CD14-positive monocyte (primary cell): ENCODE measurements at regions not wholly inside any gene's neighbourhood (a gene's known extent, or its start where the extent isn't known, plus 50 kb on each side); places are given as distances from the start of the nearest gene placed in this dataset.

Experiments
- DNase-seq, 3 donors: peaks; one replicate each; pipeline ENCODE4 v3.0.0-alpha.2; 2011 to 2022
- H2AFZ ChIP-seq: 2 replicates; pipeline ENCODE4 v1.6.0; 2012; ENCODE audit warnings: mild to moderate bottlenecking, low read depth, low read length, inconsistent platforms; ENCODE audit not compliant: insufficient read depth, poor library complexity, severe bottlenecking
- H3K27ac ChIP-seq, 2 donors: 1 replicate in 1 of 2; 2 replicates in 1 of 2; pipeline ENCODE4 v1.5.1; 2012 to 2013; ENCODE audit warnings: low read length in 2 of 2, control low read depth in 1 of 2, inconsistent platforms in 1 of 2, low read depth in 1 of 2, mild to moderate bottlenecking in 1 of 2
- H3K27me3 ChIP-seq, 2 donors: one replicate each; pipeline versions ENCODE4 v1.6.0 to v1.6.1; 2011 to 2013; ENCODE audit warnings: low read length in 2 of 2; ENCODE audit not compliant: control insufficient read depth in 2 of 2, insufficient read depth in 2 of 2
- H3K36me3 ChIP-seq, 2 donors: replicated peaks in 1 of 2; 1 replicate in 1 of 2; 2 replicates in 1 of 2; pipeline versions ENCODE4 v1.5.1 to v1.6.1; 2012 to 2013; ENCODE audit warnings: low read length in 2 of 2, control low read depth in 1 of 2, inconsistent platforms in 1 of 2, mild to moderate bottlenecking in 1 of 2; ENCODE audit not compliant: insufficient read depth in 2 of 2, control insufficient read depth in 1 of 2
- H3K4me1 ChIP-seq, 2 donors: 1 replicate in 1 of 2; 2 replicates in 1 of 2; pipeline versions ENCODE4 v1.5.1 to v1.6.1; 2012 to 2013; ENCODE audit warnings: low read length in 2 of 2, control low read depth in 1 of 2, inconsistent platforms in 1 of 2, mild to moderate bottlenecking in 1 of 2, moderate library complexity in 1 of 2; ENCODE audit not compliant: insufficient read depth in 2 of 2, control insufficient read depth in 1 of 2
- H3K4me2 ChIP-seq: replicated peaks from 2 replicates; pipeline ENCODE3; 2012; ENCODE audit warnings: low read length, moderate library complexity, mild to moderate bottlenecking; ENCODE audit not compliant: poor library complexity, severe bottlenecking; ENCODE audit errors: extremely low read depth
- H3K4me3 ChIP-seq, 3 experiments: fragments of 200-600 bp in 1 of 3; sonication (generic) in 1 of 3; replicated peaks in 1 of 3; 1 replicate in 2 of 3; 2 replicates in 1 of 3; pipeline ENCODE4 v1.5.1; 2011 to 2013; ENCODE audit warnings: low read length in 3 of 3, mild to moderate bottlenecking in 3 of 3, control low read depth in 2 of 3, low read depth in 2 of 3, inconsistent platforms in 1 of 3, moderate library complexity in 1 of 3
- H3K79me2 ChIP-seq: 2 replicates; pipeline ENCODE4 v1.6.0; 2012; ENCODE audit warnings: mild to moderate bottlenecking, control low read depth, inconsistent platforms, low read length, moderate library complexity; ENCODE audit not compliant: insufficient read depth
- H3K9ac ChIP-seq: 2 replicates; pipeline ENCODE4 v1.6.0; 2017; ENCODE audit warnings: low read length, mild to moderate bottlenecking; ENCODE audit not compliant: insufficient read depth, poor library complexity, severe bottlenecking
- H3K9me3 ChIP-seq, 2 donors: replicated peaks in 1 of 2; 1 replicate in 1 of 2; 2 replicates in 1 of 2; pipeline versions ENCODE4 v1.5.1 to v1.6.1; 2012 to 2013; ENCODE audit warnings: low read length in 2 of 2, control low read depth in 1 of 2; ENCODE audit not compliant: control insufficient read depth in 1 of 2, insufficient read depth in 1 of 2
- H4K20me1 ChIP-seq: 2 replicates; pipeline ENCODE4 v1.6.0; 2012; ENCODE audit warnings: mild to moderate bottlenecking, low read length, control low read depth, moderate library complexity; ENCODE audit not compliant: insufficient read depth
- H3K27ac Mint-ChIP-seq, 7 donors: one replicate each; pipeline ENCODE4 v1.8.0; 2020; ENCODE audit warnings: mild to moderate bottlenecking in 7 of 7, mixed read lengths in 7 of 7, moderate library complexity in 6 of 7, inconsistent platforms in 2 of 7
- H3K27me3 Mint-ChIP-seq, 3 donors: one replicate each; pipeline ENCODE4 v1.8.0; 2021 to 2022; ENCODE audit warnings: low read depth in 3 of 3, mild to moderate bottlenecking in 3 of 3, mixed read lengths in 3 of 3, moderate library complexity in 3 of 3, inconsistent platforms in 1 of 3
- H3K36me3 Mint-ChIP-seq, 2 donors: one replicate each; pipeline ENCODE4 v1.8.0; 2020; ENCODE audit warnings: mixed read lengths in 2 of 2, inconsistent platforms in 1 of 2, mild to moderate bottlenecking in 1 of 2
- H3K4me1 Mint-ChIP-seq: one replicate; pipeline ENCODE4 v1.8.0; 2020; ENCODE audit warnings: mild to moderate bottlenecking, mixed read lengths
- H3K4me3 Mint-ChIP-seq, 2 donors: one replicate each; pipeline ENCODE4 v1.8.0; 2020; ENCODE audit warnings: mild to moderate bottlenecking in 2 of 2, mixed read lengths in 2 of 2, moderate library complexity in 1 of 2
- H3K9me3 Mint-ChIP-seq, 7 donors: one replicate each; pipeline ENCODE4 v1.8.0; 2020 to 2022; ENCODE audit warnings: mixed read lengths in 7 of 7, mild to moderate bottlenecking in 6 of 7, moderate library complexity in 6 of 7, inconsistent platforms in 2 of 7
- CTCF ChIP-seq: fragments of 200-600 bp; IDR thresholded peaks from one replicate; pipeline ENCODE4 v1.8.0; 2022; ENCODE audit warnings: antibody characterized with exemption, mild to moderate bottlenecking
- WGBS: methylation state at CpG from one replicate; pipeline ENCODE4 v1.1.5; 2013; ENCODE audit warnings: missing lambda C conversion rate; ENCODE audit not compliant: insufficient coverage; 5-methylcytosine and 5-hydroxymethylcytosine counted together
- intact Hi-C, 2 donors: fragments of 100-400 bp; cut with micrococcal nuclease; formaldehyde crosslinking; loops; one replicate each; pipeline versions ENCODE4 v1.15.0 to v1.15.1; 2023

- Mint-ChIP-seq H3K27me3 (no peaks in the 10 kb centered on the region), H3K27ac (no peak overlapping the region), H3K4me1 (peaks cover 4% of the 10 kb centered on the region), H3K36me3 (no peaks in the 10 kb centered on the region), H3K9me3 (peaks cover 0 to 1% (median 0%) of the 10 kb centered on the region in 7 donors), H3K4me3 (no peak overlapping the region)
- Histone ChIP-seq H3K4me2 (no peak overlapping the region), H3K9me3 (no peaks in the 10 kb centered on the region), H3K27ac (no peak overlapping the region), H2AFZ (no peak overlapping the region), H3K9ac (no peak overlapping the region), H3K27me3 (no peaks in the 10 kb centered on the region), H4K20me1 (no peaks in the 10 kb centered on the region), H3K4me3 (no peak overlapping the region), H3K36me3 (no peaks in the 10 kb centered on the region), H3K79me2 (no peaks in the 10 kb centered on the region), H3K4me1 (no peaks in the 10 kb centered on the region)
- 92% methylated on average over 3 of the region's 5 CpGs for WGBS
- DNase-seq: no peak
- TF ChIP-seq CTCF: no peak
- intact Hi-C loops: no loop called here
Measured at GRCh38 chr6:44723439-44724197, 336.1 kb downstream of the CDC5L start.

- intact Hi-C loops: no loop called here
- Histone ChIP-seq H3K4me3 (no peak overlapping the region), H3K4me2 (no peak overlapping the region), H3K9me3 (no peaks in the 10 kb centered on the region), H3K79me2 (no peaks in the 10 kb centered on the region), H3K9ac (no peak overlapping the region), H2AFZ (no peak overlapping the region), H3K27ac (no peak overlapping the region), H3K36me3 (no peaks in the 10 kb centered on the region), H4K20me1 (no peaks in the 10 kb centered on the region), H3K27me3 (no peaks in the 10 kb centered on the region), H3K4me1 (no peaks in the 10 kb centered on the region)
- TF ChIP-seq CTCF: no peak
- H3K4me1 Mint-ChIP-seq: peaks cover 4% of the 10 kb centered on the region
- peak in 2 of 3 donors; percentile 1 to 56 for DNase-seq
- H3K4me3 Mint-ChIP-seq: no peak overlapping the region
- no peaks in the 10 kb centered on the region for H3K36me3 Mint-ChIP-seq
- 67% methylated on average over 2 of the region's 4 CpGs for WGBS
- H3K27me3 Mint-ChIP-seq: no peaks in the 10 kb centered on the region
- H3K27ac Mint-ChIP-seq: no peak overlapping the region
- peaks cover 0 to 2% (median 0%) of the 10 kb centered on the region in 7 donors for H3K9me3 Mint-ChIP-seq
Measured at GRCh38 chr6:44725070-44725469, 337.6 kb downstream of the CDC5L start.
